ENCODE measurements at regions not wholly inside any gene's neighbourhood (a gene's known extent, or its start where the extent isn't known, plus 50 kb on each side); places are given as distances from the start of the nearest gene placed in this dataset.

DNA sequence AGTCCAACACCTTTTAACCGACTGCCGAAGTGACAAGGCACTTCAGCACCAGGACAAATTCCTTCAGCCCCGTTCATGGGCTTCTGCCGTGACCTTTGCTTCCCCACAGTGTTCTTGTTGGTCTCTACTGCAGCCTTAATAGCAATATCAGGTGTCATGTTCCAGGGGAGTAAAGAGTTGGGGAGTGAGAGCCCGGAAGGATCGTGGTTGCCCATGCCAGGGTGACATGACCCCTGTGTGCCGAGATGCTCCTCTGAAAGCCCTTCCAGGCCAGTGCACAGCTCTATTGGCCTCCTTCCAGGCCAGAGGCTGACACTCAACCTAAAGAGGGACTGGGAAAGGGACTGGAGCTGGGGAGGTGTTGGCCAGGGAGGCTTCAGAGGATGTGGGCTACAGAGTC is 279.2 kb downstream of the CYRIA start:
- no peaks in the 10 kb centered on the region for H3K9me3 ChIP-seq
- H3K27ac ChIP-seq, result no peak overlapping the region
- no peaks in the 10 kb centered on the region for H3K4me1 ChIP-seq (replicated peaks)
- no peak overlapping the region for H3K4me3 ChIP-seq
- intact Hi-C loops (cut with DNase I), result no loop called here
- TF ChIP-seq, protein P1, sequence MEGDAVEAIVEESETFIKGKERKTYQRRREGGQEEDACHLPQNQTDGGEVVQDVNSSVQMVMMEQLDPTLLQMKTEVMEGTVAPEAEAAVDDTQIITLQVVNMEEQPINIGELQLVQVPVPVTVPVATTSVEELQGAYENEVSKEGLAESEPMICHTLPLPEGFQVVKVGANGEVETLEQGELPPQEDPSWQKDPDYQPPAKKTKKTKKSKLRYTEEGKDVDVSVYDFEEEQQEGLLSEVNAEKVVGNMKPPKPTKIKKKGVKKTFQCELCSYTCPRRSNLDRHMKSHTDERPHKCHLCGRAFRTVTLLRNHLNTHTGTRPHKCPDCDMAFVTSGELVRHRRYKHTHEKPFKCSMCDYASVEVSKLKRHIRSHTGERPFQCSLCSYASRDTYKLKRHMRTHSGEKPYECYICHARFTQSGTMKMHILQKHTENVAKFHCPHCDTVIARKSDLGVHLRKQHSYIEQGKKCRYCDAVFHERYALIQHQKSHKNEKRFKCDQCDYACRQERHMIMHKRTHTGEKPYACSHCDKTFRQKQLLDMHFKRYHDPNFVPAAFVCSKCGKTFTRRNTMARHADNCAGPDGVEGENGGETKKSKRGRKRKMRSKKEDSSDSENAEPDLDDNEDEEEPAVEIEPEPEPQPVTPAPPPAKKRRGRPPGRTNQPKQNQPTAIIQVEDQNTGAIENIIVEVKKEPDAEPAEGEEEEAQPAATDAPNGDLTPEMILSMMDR (IDR thresholded peaks at IDR 0.05), result no peak
- DNase-seq (ENCODE audit: low spot score), result no peak
- H3K27me3 ChIP-seq (replicated peaks; ENCODE audit: insufficient read depth), result peaks cover 3% of the 10 kb centered on the region
- no peaks in the 10 kb centered on the region for H3K36me3 ChIP-seq
- 42% methylated on average over 7 of the region's 7 CpGs for WGBS

- Histone ChIP-seq H3K27me3 (replicated peaks; ENCODE audit: insufficient read depth) (peaks cover 3% of the 10 kb centered on the region), H3K27ac (no peak overlapping the region), H3K36me3 (no peaks in the 10 kb centered on the region), H3K4me1 (replicated peaks) (no peaks in the 10 kb centered on the region), H3K4me3 (no peak overlapping the region), H3K9me3 (no peaks in the 10 kb centered on the region)
- intact Hi-C loops (cut with DNase I), result no loop called here
- 32% methylated on average over 2 of the region's 2 CpGs for WGBS
- no peak for DNase-seq (ENCODE audit: low spot score)
- TF ChIP-seq, protein P1 (IDR thresholded peaks at IDR 0.05), result no peak
- no peak for TF ChIP-seq POLR2A (IDR thresholded peaks at IDR 0.05)
- TF ChIP-seq POLR2AphosphoS5 (IDR thresholded peaks at IDR 0.05), result no peak
These were observed 279.6 kb downstream of the CYRIA start for GRCh38 chr2:16386031-16386430.

DNA sequence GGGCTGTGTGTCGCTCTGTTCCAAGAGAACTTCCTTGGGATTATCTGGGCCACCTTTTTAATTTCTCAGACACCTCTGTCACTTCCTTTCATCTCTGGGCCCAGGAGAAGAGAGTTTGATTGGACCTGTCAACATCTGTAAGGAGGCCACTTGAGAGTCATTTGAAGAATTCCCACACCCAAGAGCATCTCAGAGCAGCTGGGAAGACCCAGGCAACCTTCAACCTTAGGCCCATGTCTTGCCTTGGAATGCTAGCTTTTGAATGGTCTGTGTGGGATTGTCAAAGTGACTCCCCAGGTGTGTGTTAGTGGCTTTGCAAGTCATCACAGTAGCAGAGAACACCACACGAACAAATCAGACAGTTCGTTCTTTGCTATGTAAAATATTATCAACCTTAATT is 280.3 kb downstream of the CYRIA start:
- no peak overlapping the region for H3K4me3 ChIP-seq
- WGBS, result 87% methylated on average over 3 of the region's 3 CpGs
- H3K36me3 ChIP-seq, result no peaks in the 10 kb centered on the region
- DNase-seq (ENCODE audit: low spot score), result no peak
- intact Hi-C loops (cut with DNase I), result no loop called here
- H3K4me1 ChIP-seq (replicated peaks), result no peaks in the 10 kb centered on the region
- H3K9me3 ChIP-seq, result no peaks in the 10 kb centered on the region
- H3K27ac ChIP-seq, result no peak overlapping the region
- TF ChIP-seq POLR2A (IDR thresholded peaks at IDR 0.05) (no peak), POLR2AphosphoS5 (IDR thresholded peaks at IDR 0.05) (no peak)
- TF ChIP-seq, protein P1 (IDR thresholded peaks at IDR 0.05), result no peak
- peaks cover 3% of the 10 kb centered on the region for H3K27me3 ChIP-seq (replicated peaks; ENCODE audit: insufficient read depth)

GRCh38 chr2:16383411-16383810 is 282.2 kb downstream of the CYRIA start:
- Histone ChIP-seq H3K4me3 (no peak overlapping the region), H3K36me3 (no peaks in the 10 kb centered on the region), H3K27me3 (replicated peaks; ENCODE audit: insufficient read depth) (peaks cover 3% of the 10 kb centered on the region), H3K4me1 (replicated peaks) (no peaks in the 10 kb centered on the region), H3K9me3 (no peaks in the 10 kb centered on the region), H3K27ac (no peak overlapping the region)
- intact Hi-C loops (cut with DNase I), result no loop called here
- no peak for TF ChIP-seq POLR2A (IDR thresholded peaks at IDR 0.05)
- TF ChIP-seq, protein P1 (IDR thresholded peaks at IDR 0.05), result no peak
- no peak for TF ChIP-seq POLR2AphosphoS5 (IDR thresholded peaks at IDR 0.05)
- 72% methylated on average over 1 of the region's 1 CpG for WGBS
- DNase-seq (ENCODE audit: low spot score), result no peak

DNA sequence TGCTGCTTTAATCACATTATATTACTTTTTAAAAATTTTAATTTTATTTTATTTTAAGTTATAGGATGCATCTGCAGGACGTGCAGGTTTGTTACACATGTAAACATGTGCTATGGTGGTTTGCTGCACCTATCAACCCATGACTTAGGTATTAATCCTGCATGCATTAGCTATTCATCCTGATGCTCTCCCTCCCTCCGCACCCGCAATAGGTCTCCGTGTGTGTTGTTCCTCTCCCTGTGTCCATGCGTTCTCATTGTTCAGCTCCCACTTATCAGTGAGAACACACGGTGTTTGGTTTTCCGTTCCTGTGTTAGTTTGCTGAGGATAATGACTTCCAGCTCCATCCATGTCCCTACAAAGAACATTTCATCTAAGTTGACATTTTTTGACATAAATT is 283.2 kb downstream of the CYRIA start:
- H3K36me3 ChIP-seq, result no peaks in the 10 kb centered on the region
- peaks cover 3% of the 10 kb centered on the region for H3K27me3 ChIP-seq (replicated peaks; ENCODE audit: insufficient read depth)
- WGBS, result 86% methylated on average over 7 of the region's 7 CpGs
- H3K4me3 ChIP-seq, result no peak overlapping the region
- intact Hi-C loops (cut with DNase I), result no loop called here
- H3K27ac ChIP-seq, result no peak overlapping the region
- H3K4me1 ChIP-seq (replicated peaks), result no peaks in the 10 kb centered on the region
- no peak for DNase-seq (ENCODE audit: low spot score)
- TF ChIP-seq POLR2A (IDR thresholded peaks at IDR 0.05), result no peak
- TF ChIP-seq POLR2AphosphoS5 (IDR thresholded peaks at IDR 0.05), result no peak
- TF ChIP-seq, protein P1 (IDR thresholded peaks at IDR 0.05), result no peak
- no peaks in the 10 kb centered on the region for H3K9me3 ChIP-seq
